BLaER1 (cell line): ENCODE measurements at regions not wholly inside any gene's neighbourhood (a gene's known extent, or its start where the extent isn't known, plus 50 kb on each side); places are given as distances from the start of the nearest gene placed in this dataset.

Experiments
- H3K27ac ChIP-seq: shearing (Covaris generic); formaldehyde crosslinking; 2 replicates; pipeline ENCODE4 v1.8.1; 2022
- H3K27me3 ChIP-seq: shearing (Covaris generic); formaldehyde crosslinking; 2 replicates; pipeline ENCODE4 v1.8.1; 2022
- H3K36me3 ChIP-seq: shearing (Covaris generic); formaldehyde crosslinking; 2 replicates; pipeline ENCODE4 v1.8.1; 2022
- H3K4me1 ChIP-seq: shearing (Covaris generic); formaldehyde crosslinking; 2 replicates; pipeline ENCODE4 v1.8.1; 2022
- H3K4me2 ChIP-seq: shearing (Covaris generic); formaldehyde crosslinking; 2 replicates; pipeline ENCODE4 v1.8.1; 2022
- H3K4me3 ChIP-seq: shearing (Covaris generic); formaldehyde crosslinking; 2 replicates; pipeline ENCODE4 v1.8.1; 2022
- H3K9ac ChIP-seq: shearing (Covaris generic); formaldehyde crosslinking; 2 replicates; pipeline ENCODE4 v1.8.1; 2022
- H3K9me3 ChIP-seq: shearing (Covaris generic); formaldehyde crosslinking; 2 replicates; pipeline ENCODE4 v1.8.1; 2022
- H4K20me1 ChIP-seq: shearing (Covaris generic); formaldehyde crosslinking; 2 replicates; pipeline ENCODE4 v1.8.1; 2022
- Cebpa-rat ChIP-seq: shearing (Covaris generic); IDR thresholded peaks from 2 replicates; pipeline ENCODE4 v1.8.1; 2022

DNA sequence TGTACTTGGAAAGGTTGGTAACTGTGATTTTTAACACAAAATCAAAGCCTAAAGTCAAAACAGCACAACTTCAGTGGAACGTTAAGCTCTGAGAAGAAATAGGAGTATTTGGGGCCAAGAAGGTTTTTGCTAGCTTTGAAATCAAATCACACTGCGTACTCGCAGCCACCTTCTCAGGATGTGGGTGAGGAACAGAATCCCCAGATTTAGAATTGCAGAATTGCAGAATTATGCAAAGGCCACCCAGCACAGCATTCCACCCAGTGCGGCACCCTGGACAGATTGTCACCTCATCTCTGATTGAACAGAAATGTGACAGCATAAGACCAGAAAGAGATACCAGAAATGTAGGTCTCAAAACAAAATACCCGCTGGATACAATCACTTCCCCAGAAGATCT is 181.1 kb downstream of the DHX15 start:
- no peak overlapping the region for H3K9ac ChIP-seq
- TF ChIP-seq Cebpa-rat: no peak
- H3K9me3 ChIP-seq: no peaks in the 10 kb centered on the region
- no peak overlapping the region for H3K4me2 ChIP-seq
- H3K27ac ChIP-seq: no peak overlapping the region
- no peaks in the 10 kb centered on the region for H4K20me1 ChIP-seq
- no peaks in the 10 kb centered on the region for H3K36me3 ChIP-seq
- no peak overlapping the region for H3K4me3 ChIP-seq
- no peaks in the 10 kb centered on the region for H3K27me3 ChIP-seq
- no peaks in the 10 kb centered on the region for H3K4me1 ChIP-seq

DNA sequence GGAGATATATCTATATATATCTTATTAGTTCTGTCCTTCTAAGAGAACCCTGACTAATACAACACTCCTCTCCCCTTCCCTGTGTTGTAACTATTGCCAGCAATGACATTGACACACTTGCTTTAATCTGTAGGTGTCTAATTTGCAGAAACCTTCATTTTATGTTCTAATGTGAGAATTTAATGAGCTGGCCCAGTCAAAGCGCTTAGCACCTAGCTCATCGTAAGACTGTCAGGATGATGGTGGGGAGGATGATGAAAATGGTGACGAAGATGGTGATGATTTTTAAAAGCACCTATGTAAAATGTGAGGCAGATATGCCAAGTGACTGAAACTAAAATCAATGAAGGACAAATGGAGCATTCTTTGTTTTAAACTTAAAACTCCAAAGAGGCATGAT is 183.8 kb downstream of the DHX15 start:
- Histone ChIP-seq H3K4me3 (no peak overlapping the region), H3K9me3 (no peaks in the 10 kb centered on the region), H3K4me2 (no peak overlapping the region), H3K4me1 (no peaks in the 10 kb centered on the region), H3K27ac (no peak overlapping the region), H3K27me3 (no peaks in the 10 kb centered on the region), H3K9ac (no peak overlapping the region), H3K36me3 (no peaks in the 10 kb centered on the region), H4K20me1 (no peaks in the 10 kb centered on the region)
- TF ChIP-seq Cebpa-rat: no peak

DNA sequence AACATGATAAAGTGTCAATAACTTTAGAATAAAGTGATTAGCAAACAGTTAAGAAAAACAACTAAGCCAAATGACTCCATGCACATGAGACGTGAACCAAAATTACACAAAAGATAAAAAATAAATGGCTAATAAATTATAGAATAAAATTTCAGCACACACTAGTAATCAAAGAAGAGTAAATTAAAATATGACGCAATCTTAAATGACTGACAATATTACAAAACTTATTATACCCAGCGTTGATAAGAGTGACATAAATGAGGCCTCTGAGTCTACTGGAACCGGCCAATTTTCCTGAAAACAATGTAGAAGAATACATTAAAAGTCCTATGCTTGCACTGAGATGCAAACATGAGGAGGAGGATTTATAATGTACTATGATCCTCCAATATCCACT is 187.4 kb downstream of the DHX15 start:
- Histone ChIP-seq H3K4me1 (no peaks in the 10 kb centered on the region), H3K4me2 (no peak overlapping the region), H3K9ac (no peak overlapping the region), H3K4me3 (no peak overlapping the region), H3K9me3 (no peaks in the 10 kb centered on the region), H4K20me1 (no peaks in the 10 kb centered on the region), H3K36me3 (no peaks in the 10 kb centered on the region), H3K27me3 (no peaks in the 10 kb centered on the region), H3K27ac (no peak overlapping the region)
- no peak for TF ChIP-seq Cebpa-rat

DNA sequence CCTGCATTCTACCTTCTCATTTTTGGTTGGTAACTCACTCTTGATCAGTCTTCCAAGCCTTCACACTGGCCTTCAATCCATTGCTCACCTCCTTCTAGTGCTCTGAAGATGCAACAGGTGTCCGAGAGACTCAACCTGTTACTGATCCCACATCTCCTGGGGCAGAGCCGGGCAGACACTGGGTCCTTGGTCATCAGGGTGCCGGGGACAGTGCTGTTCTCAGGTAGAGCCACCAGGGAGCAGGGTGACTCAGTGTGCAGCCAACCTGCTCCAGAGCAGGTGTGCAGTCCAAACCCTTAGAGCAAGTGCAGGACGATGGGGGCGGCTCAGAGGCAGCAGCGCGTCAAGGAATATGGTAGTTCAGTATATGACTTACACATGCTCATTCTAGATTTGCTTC is 188.4 kb downstream of the DHX15 start:
- Histone ChIP-seq H3K27ac (no peak overlapping the region), H3K27me3 (no peaks in the 10 kb centered on the region), H4K20me1 (no peaks in the 10 kb centered on the region), H3K9ac (no peak overlapping the region), H3K4me2 (no peak overlapping the region), H3K9me3 (no peaks in the 10 kb centered on the region), H3K36me3 (no peaks in the 10 kb centered on the region), H3K4me1 (no peaks in the 10 kb centered on the region), H3K4me3 (no peak overlapping the region)
- no peak for TF ChIP-seq Cebpa-rat

DNA sequence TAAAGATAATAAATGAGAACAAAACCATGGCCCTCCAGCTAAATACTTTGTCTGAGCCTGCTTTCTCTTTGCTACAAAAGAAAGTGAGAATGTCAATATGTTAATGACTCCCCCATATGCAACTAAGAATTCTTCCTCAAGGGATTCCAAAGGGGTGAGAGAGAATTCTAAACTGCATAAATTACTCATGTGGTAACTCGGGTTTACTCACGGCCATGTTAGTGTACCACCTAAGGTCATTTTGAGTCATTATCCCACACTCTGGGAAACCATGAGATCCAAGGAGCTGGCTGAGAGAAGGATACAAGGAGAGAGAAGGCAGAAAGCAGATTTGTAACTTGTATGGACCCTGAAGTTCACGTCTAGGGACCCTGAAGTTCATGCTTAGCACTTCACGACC is 190.3 kb downstream of the DHX15 start:
- Histone ChIP-seq H3K9ac (no peak overlapping the region), H4K20me1 (no peaks in the 10 kb centered on the region), H3K27ac (no peak overlapping the region), H3K27me3 (no peaks in the 10 kb centered on the region), H3K4me3 (no peak overlapping the region), H3K36me3 (no peaks in the 10 kb centered on the region), H3K4me1 (no peaks in the 10 kb centered on the region), H3K9me3 (no peaks in the 10 kb centered on the region), H3K4me2 (no peak overlapping the region)
- no peak for TF ChIP-seq Cebpa-rat

DNA sequence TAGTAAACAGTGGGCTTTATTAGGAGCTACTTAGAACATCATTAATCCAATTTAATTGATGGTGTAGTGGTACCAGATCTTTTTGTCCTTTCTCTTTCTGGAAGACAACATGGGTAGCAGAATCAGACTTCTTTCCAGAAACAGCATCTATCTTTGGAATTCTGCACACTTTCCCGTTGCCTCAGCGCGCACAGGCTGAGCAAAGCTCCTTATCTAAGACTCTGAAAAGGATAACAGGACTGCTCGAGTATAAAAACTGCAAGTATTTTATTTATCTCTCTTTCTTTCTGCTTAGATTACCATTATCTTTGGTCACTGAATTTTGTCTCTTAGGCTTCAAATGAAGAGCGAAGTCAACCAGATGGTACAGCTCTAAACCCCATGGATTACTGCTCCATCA is 191.7 kb downstream of the DHX15 start:
- no peak overlapping the region for H3K4me2 ChIP-seq
- no peaks in the 10 kb centered on the region for H3K27me3 ChIP-seq
- no peak for TF ChIP-seq Cebpa-rat
- H3K9ac ChIP-seq: no peak overlapping the region
- H3K4me3 ChIP-seq: no peak overlapping the region
- no peaks in the 10 kb centered on the region for H4K20me1 ChIP-seq
- H3K9me3 ChIP-seq: no peaks in the 10 kb centered on the region
- H3K4me1 ChIP-seq: no peaks in the 10 kb centered on the region
- H3K27ac ChIP-seq: no peak overlapping the region
- no peaks in the 10 kb centered on the region for H3K36me3 ChIP-seq

DNA sequence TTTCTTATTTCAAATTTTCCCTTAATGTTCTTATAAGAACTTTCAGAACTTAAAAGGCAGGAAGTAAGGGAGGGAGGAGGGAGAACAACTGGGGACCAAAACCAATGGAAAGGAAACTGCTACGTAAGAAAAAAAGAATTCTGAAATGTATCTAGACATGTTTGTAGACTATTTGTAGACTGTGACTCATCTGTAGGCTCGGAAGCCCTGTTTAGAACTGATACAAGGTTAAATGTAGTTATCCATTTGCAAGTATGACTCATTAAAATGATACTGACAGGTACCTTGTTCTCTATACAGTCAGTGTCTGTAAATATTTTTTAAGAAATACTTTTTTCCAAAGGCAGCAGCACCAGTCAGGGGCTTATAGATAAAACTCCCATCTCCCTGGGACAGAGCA is 202.0 kb downstream of the DHX15 start:
- Histone ChIP-seq H3K4me3 (no peak overlapping the region), H4K20me1 (no peaks in the 10 kb centered on the region), H3K36me3 (no peaks in the 10 kb centered on the region), H3K9me3 (no peaks in the 10 kb centered on the region), H3K4me2 (no peak overlapping the region), H3K4me1 (peaks cover 7% of the 10 kb centered on the region; the same call in 1 of the 2 replicates), H3K27me3 (no peaks in the 10 kb centered on the region), H3K9ac (no peak overlapping the region), H3K27ac (no peak overlapping the region)
- TF ChIP-seq Cebpa-rat: no peak

DNA sequence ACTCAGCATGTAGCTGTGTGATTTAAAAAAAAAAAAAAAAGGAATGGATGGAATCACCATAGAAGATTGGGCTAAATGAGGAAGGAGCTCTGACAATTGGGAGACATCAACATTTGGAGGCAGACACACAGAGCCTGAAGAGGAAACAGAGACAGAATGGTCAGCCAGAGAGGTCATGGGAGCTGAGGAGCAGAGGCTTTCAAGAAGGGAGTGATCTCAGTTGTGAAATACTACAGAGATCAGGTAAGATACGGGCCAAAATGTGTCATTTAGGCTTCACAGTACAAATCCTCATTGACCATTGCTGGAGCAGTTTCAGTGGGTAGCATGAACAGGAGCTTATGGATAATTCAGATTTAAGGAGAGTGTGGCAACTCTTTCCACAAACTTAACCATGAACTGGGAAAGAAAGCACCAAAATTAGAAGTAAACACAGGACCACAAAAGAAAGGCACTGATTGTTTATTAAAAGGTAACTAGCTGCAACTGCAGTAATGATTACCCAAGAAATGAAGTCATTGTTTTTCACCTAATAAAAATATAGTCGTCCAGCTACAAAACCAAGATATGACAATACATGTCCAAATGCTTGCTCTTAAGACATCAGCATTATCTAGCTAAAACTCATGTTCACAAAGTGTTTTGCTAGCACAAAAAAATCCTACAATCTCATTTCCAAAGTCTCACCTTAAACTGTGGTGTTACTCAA is 203.2 kb downstream of the DHX15 start:
- H3K27ac ChIP-seq: no peak overlapping the region
- no peaks in the 10 kb centered on the region for H3K27me3 ChIP-seq

DNA sequence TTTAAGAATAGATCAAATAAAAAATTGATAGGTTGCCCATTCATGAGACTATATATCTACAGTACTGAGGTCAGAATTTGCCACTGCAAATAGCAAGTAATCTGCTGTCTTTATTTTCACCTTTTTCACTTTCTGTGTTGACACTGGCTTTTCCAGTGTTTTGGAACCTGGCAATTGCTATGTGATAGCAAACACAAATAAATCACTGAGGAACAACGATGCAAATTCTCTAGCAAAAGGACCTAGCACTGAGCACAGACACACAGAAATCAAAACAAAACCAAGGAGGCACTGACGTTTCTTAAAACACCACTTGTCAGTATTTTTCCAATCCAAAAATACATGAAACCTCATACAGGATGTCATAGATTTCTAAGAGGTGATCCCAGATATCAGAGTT is 210.7 kb downstream of the DHX15 start:
- no peaks in the 10 kb centered on the region for H3K27me3 ChIP-seq
- H3K36me3 ChIP-seq: no peaks in the 10 kb centered on the region
- no peaks in the 10 kb centered on the region for H3K9me3 ChIP-seq
- H3K4me2 ChIP-seq: no peak overlapping the region
- no peak overlapping the region for H3K4me3 ChIP-seq
- H3K27ac ChIP-seq: no peak overlapping the region
- no peaks in the 10 kb centered on the region for H4K20me1 ChIP-seq
- H3K4me1 ChIP-seq: no peaks in the 10 kb centered on the region
- no peak overlapping the region for H3K9ac ChIP-seq
- TF ChIP-seq Cebpa-rat: no peak

More for the DNA sequence above, 203.2 kb downstream of the DHX15 start:
- Histone ChIP-seq H3K36me3 (no peaks in the 10 kb centered on the region), H4K20me1 (no peaks in the 10 kb centered on the region), H3K9ac (no peak overlapping the region), H3K4me3 (no peak overlapping the region), H3K4me2 (no peak overlapping the region), H3K4me1 (peaks cover 7% of the 10 kb centered on the region; the same call in 1 of the 2 replicates), H3K9me3 (no peaks in the 10 kb centered on the region)
- no peak for TF ChIP-seq Cebpa-rat

- Histone ChIP-seq H3K9ac (no peak overlapping the region), H3K9me3 (no peaks in the 10 kb centered on the region), H4K20me1 (no peaks in the 10 kb centered on the region), H3K4me2 (no peak overlapping the region), H3K27me3 (no peaks in the 10 kb centered on the region), H3K4me1 (no peaks in the 10 kb centered on the region), H3K27ac (no peak overlapping the region), H3K36me3 (no peaks in the 10 kb centered on the region), H3K4me3 (no peak overlapping the region)
- TF ChIP-seq Cebpa-rat: no peak
Observed at GRCh38 chr4:24372881-24373280, 211.5 kb downstream of the DHX15 start.

DNA sequence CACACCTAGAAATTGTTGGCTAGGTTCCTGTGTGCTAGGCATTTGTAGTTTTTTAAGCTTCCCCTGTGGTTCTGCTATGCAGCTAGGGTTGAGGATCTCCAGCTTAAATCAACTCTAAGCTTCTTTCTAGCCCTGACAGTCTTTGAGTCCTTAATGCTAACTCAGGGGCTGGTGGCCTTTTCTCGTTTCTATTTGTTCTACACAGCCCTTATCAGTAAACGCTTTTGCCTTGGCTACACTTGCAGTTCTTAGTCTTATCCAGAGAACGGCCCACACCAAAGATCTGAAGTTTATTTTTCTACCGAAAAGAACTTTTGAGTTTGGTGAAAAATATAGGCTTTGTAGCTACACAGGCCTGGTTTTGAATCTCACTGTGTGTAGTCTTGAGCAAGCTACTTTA is 212.0 kb downstream of the DHX15 start:
- Histone ChIP-seq H4K20me1 (no peaks in the 10 kb centered on the region), H3K4me1 (no peaks in the 10 kb centered on the region)
- TF ChIP-seq Cebpa-rat: no peak

More for the DNA sequence above, 212.0 kb downstream of the DHX15 start:
- Histone ChIP-seq H3K9me3 (no peaks in the 10 kb centered on the region), H3K36me3 (no peaks in the 10 kb centered on the region), H3K9ac (no peak overlapping the region), H3K4me2 (no peak overlapping the region), H3K27ac (no peak overlapping the region), H3K4me3 (no peak overlapping the region), H3K27me3 (no peaks in the 10 kb centered on the region)
